ENCODE measurements at regions not wholly inside any gene's neighbourhood (a gene's known extent, or its start where the extent isn't known, plus 50 kb on each side); places are given as distances from the start of the nearest gene placed in this dataset.

GRCh38 chr1:57713501-57713900 lies 289.6 kb upstream of the DAB1 start:
- DNase-seq (no peak), ATAC-seq (ENCODE audit: low read depth) (no peak)
- Mint-ChIP-seq H3K4me3 (no peak overlapping the region), H3K27me3 (no peaks in the 10 kb centered on the region), H3K9me3 (ENCODE audit: insufficient read depth) (no peaks in the 10 kb centered on the region), H3K27ac (no peak overlapping the region), H3K4me1 (no peaks in the 10 kb centered on the region)
- H3K27ac ChIP-seq (ENCODE audit: low read length in 2 of 2) = no peak overlapping the region
- H2AFZ ChIP-seq (ENCODE audit: insufficient read depth, low read depth, low read length, poor library complexity, severe bottlenecking) = no peak overlapping the region
- no peaks in the 10 kb centered on the region for H3K79me2 ChIP-seq (ENCODE audit: control insufficient read depth, insufficient read depth, low read length)
- TF ChIP-seq EZH2 (IDR thresholded peaks at IDR 0.05; ENCODE audit: borderline replicate concordance, insufficient read depth, low read depth, low read length, poor library complexity, severe bottlenecking) (no peak), CTCF (IDR thresholded peaks at IDR 0.05) (no peak)
- ChIA-PET CTCF (no interaction called here), POLR2A (no interaction called here)
- no peak overlapping the region for H3K9ac ChIP-seq (ENCODE audit: low read length)
- H3K9me3 ChIP-seq (ENCODE audit: control extremely low read depth in 1 of 3, control insufficient read depth in 2 of 3, insufficient read depth in 1 of 3, low read length in 2 of 3) = no peaks in the 10 kb centered on the region
- H3K4me1 ChIP-seq (ENCODE audit: control insufficient read depth in 2 of 2, insufficient read depth in 2 of 2, low read length in 2 of 2) = no peaks in the 10 kb centered on the region
- no peak overlapping the region for H3K4me2 ChIP-seq (replicated peaks; ENCODE audit: low read depth, low read length, poor library complexity, severe bottlenecking)
- H3K36me3 ChIP-seq (replicated peaks in 1 of 2; ENCODE audit: control extremely low read depth in 1 of 2, control insufficient read depth in 1 of 2, extremely low read depth in 1 of 2, insufficient read depth in 2 of 2, low read length in 1 of 2) = no peaks in the 10 kb centered on the region
- H4K20me1 ChIP-seq (ENCODE audit: control insufficient read depth, insufficient read depth, low read length, poor library complexity, severe bottlenecking) = no peaks in the 10 kb centered on the region
- no peaks in the 10 kb centered on the region for H3K27me3 ChIP-seq (replicated peaks in 1 of 4; ENCODE audit: control extremely low read depth in 1 of 4, control insufficient read depth in 3 of 4, insufficient read depth in 4 of 4, low read length in 3 of 4)
- H3K4me3 ChIP-seq (ENCODE audit: control extremely low read depth in 1 of 5, extremely low read depth in 1 of 5, insufficient read depth in 1 of 5, low read depth in 2 of 5, low read length in 4 of 5) = no peak overlapping the region
- intact Hi-C loops (cut with micrococcal nuclease) = no loop called here

GRCh38 chr1:57712846-57713245 lies 289.0 kb upstream of the DAB1 start:
- H3K9me3 Mint-ChIP-seq (ENCODE audit: insufficient read depth) = no peaks in the 10 kb centered on the region
- Histone ChIP-seq H3K36me3 (replicated peaks in 1 of 2; ENCODE audit: control extremely low read depth in 1 of 2, control insufficient read depth in 1 of 2, extremely low read depth in 1 of 2, insufficient read depth in 2 of 2, low read length in 1 of 2) (no peaks in the 10 kb centered on the region), H3K4me3 (ENCODE audit: control extremely low read depth in 1 of 5, extremely low read depth in 1 of 5, insufficient read depth in 1 of 5, low read depth in 2 of 5, low read length in 4 of 5) (no peak overlapping the region), H3K9ac (ENCODE audit: low read length) (no peak overlapping the region), H3K27me3 (replicated peaks in 1 of 4; ENCODE audit: control extremely low read depth in 1 of 4, control insufficient read depth in 3 of 4, insufficient read depth in 4 of 4, low read length in 3 of 4) (no peaks in the 10 kb centered on the region), H3K79me2 (ENCODE audit: control insufficient read depth, insufficient read depth, low read length) (no peaks in the 10 kb centered on the region), H4K20me1 (ENCODE audit: control insufficient read depth, insufficient read depth, low read length, poor library complexity, severe bottlenecking) (no peaks in the 10 kb centered on the region), H3K9me3 (ENCODE audit: control extremely low read depth in 1 of 3, control insufficient read depth in 2 of 3, insufficient read depth in 1 of 3, low read length in 2 of 3) (no peaks in the 10 kb centered on the region), H3K27ac (ENCODE audit: low read length in 2 of 2) (no peak overlapping the region), H2AFZ (ENCODE audit: insufficient read depth, low read depth, low read length, poor library complexity, severe bottlenecking) (no peak overlapping the region), H3K4me1 (ENCODE audit: control insufficient read depth in 2 of 2, insufficient read depth in 2 of 2, low read length in 2 of 2) (no peaks in the 10 kb centered on the region), H3K4me2 (replicated peaks; ENCODE audit: low read depth, low read length, poor library complexity, severe bottlenecking) (no peak overlapping the region)
- no peak for DNase-seq
- intact Hi-C loops (cut with micrococcal nuclease) = no loop called here
- H3K27me3 Mint-ChIP-seq = no peaks in the 10 kb centered on the region
- no peaks in the 10 kb centered on the region for H3K4me1 Mint-ChIP-seq
- ChIA-PET CTCF (no interaction called here), POLR2A (no interaction called here)
- TF ChIP-seq EZH2 (IDR thresholded peaks at IDR 0.05; ENCODE audit: borderline replicate concordance, insufficient read depth, low read depth, low read length, poor library complexity, severe bottlenecking) = no peak
- TF ChIP-seq CTCF (IDR thresholded peaks at IDR 0.05) = no peak
- no peak overlapping the region for H3K27ac Mint-ChIP-seq
- no peak for ATAC-seq (ENCODE audit: low read depth)
- 100% methylated on average over 1 of the region's 2 CpGs for WGBS (ENCODE audit: insufficient coverage)
- H3K4me3 Mint-ChIP-seq = no peak overlapping the region
